ENCODE measurements at regions not wholly inside any gene's neighbourhood (a gene's known extent, or its start where the extent isn't known, plus 50 kb on each side); places are given as distances from the start of the nearest gene placed in this dataset.

DNA sequence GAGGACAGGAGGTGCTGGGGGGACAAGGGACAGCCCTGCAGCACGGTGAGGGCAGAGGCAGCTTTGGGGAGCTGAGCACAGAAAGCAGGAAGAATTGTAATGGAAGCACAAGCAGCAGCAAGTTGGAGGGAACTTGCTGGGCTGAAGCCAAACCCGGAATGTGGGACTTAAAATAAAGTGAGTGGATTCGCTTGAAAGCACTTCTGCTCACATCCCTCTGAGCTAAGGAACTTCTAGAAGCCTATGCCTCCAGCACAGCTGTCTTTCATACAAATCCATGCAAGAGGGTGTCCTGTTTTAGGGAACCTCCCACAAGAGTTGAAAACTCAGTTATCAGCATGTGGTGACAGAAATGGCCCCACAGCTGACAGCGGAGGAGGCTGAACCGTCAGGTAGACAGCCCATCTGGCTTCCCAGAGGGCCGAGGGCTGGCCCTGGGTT lies 71.4 kb upstream of the MLN start:
- Histone ChIP-seq H3K4me3 (ENCODE audit: low read depth, low read length, poor library complexity, severe bottlenecking) (no peak overlapping the region), H2AFZ (ENCODE audit: low read length) (no peak overlapping the region), H3K4me1 (ENCODE audit: insufficient read depth, low read length, severe bottlenecking) (no peaks in the 10 kb centered on the region), H3F3A (ENCODE audit: insufficient read depth, low read length) (no peaks in the 10 kb centered on the region), H3K79me2 (ENCODE audit: insufficient read depth, low read length) (no peaks in the 10 kb centered on the region), H3K9ac (ENCODE audit: low read length) (no peak overlapping the region), H3K9me2 (ENCODE audit: low read depth, low read length) (no peaks in the 10 kb centered on the region), H4K20me1 (ENCODE audit: insufficient read depth, low read length) (no peaks in the 10 kb centered on the region), H3K27me3 (ENCODE audit: insufficient read depth, low read length) (no peaks in the 10 kb centered on the region; the same call in 1 of the 2 replicates), H3K4me2 (ENCODE audit: low read length) (no peak overlapping the region), H3K9me3 (ENCODE audit: low read length) (no peaks in the 10 kb centered on the region), H3K27ac (ENCODE audit: low read depth, low read length, poor library complexity, severe bottlenecking) (no peak overlapping the region), H3K36me3 (ENCODE audit: insufficient read depth, low read length) (no peaks in the 10 kb centered on the region)
- TF ChIP-seq, protein P1, sequence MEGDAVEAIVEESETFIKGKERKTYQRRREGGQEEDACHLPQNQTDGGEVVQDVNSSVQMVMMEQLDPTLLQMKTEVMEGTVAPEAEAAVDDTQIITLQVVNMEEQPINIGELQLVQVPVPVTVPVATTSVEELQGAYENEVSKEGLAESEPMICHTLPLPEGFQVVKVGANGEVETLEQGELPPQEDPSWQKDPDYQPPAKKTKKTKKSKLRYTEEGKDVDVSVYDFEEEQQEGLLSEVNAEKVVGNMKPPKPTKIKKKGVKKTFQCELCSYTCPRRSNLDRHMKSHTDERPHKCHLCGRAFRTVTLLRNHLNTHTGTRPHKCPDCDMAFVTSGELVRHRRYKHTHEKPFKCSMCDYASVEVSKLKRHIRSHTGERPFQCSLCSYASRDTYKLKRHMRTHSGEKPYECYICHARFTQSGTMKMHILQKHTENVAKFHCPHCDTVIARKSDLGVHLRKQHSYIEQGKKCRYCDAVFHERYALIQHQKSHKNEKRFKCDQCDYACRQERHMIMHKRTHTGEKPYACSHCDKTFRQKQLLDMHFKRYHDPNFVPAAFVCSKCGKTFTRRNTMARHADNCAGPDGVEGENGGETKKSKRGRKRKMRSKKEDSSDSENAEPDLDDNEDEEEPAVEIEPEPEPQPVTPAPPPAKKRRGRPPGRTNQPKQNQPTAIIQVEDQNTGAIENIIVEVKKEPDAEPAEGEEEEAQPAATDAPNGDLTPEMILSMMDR (IDR thresholded peaks at IDR 0.05; ENCODE audit: low read length), result no peak
- no peak for TF ChIP-seq EZH2 (IDR thresholded peaks at IDR 0.05; ENCODE audit: borderline replicate concordance, low read length)

DNA sequence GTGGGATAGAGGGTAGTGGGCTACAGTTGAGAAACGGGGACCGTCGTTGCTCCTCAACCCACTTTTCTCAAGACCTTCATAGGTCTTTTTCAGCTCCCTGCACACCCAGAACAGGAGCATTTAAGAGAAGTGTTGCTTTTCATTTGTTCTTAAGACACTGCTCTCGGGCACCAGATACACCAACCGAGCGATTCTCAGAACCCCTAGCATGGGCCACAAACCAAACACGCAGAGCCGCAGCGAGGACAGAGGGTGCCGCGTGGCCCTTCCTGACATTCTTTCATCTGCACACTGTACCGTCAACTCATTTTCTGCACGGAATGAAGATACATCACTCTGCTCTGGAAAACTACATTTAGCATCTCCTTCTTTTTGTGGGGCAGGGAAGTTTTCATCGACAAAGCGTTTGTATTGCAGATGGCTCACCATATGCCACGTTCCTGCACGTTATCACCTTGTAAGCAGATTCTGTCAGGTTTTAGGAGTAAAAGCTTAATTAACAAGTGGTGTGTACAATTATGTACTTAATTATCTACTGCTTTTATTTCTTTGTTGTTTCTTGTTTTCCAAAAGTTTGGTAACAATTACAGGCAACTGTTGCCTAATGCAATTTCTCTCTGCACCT lies 70.4 kb upstream of the MLN start:
- no peak overlapping the region for H3K9ac ChIP-seq (ENCODE audit: low read length)
- no peaks in the 10 kb centered on the region for H3F3A ChIP-seq (ENCODE audit: insufficient read depth, low read length)
- no peaks in the 10 kb centered on the region for H3K79me2 ChIP-seq (ENCODE audit: insufficient read depth, low read length)
- no peak overlapping the region for H3K4me3 ChIP-seq (ENCODE audit: low read depth, low read length, poor library complexity, severe bottlenecking)
- H3K9me2 ChIP-seq (ENCODE audit: low read depth, low read length), result no peaks in the 10 kb centered on the region
- H3K27me3 ChIP-seq (ENCODE audit: insufficient read depth, low read length), result no peaks in the 10 kb centered on the region; the same call in 1 of the 2 replicates
- H3K4me1 ChIP-seq (ENCODE audit: insufficient read depth, low read length, severe bottlenecking), result no peaks in the 10 kb centered on the region
- TF ChIP-seq, protein P1 (IDR thresholded peaks at IDR 0.05; ENCODE audit: low read length), result no peak
- TF ChIP-seq EZH2 (IDR thresholded peaks at IDR 0.05; ENCODE audit: borderline replicate concordance, low read length), result no peak
- H3K9me3 ChIP-seq (ENCODE audit: low read length), result no peaks in the 10 kb centered on the region
- H3K4me2 ChIP-seq (ENCODE audit: low read length), result no peak overlapping the region
- H3K27ac ChIP-seq (ENCODE audit: low read depth, low read length, poor library complexity, severe bottlenecking), result no peak overlapping the region
- H3K36me3 ChIP-seq (ENCODE audit: insufficient read depth, low read length), result no peaks in the 10 kb centered on the region
- no peak overlapping the region for H2AFZ ChIP-seq (ENCODE audit: low read length)
- no peaks in the 10 kb centered on the region for H4K20me1 ChIP-seq (ENCODE audit: insufficient read depth, low read length)

DNA sequence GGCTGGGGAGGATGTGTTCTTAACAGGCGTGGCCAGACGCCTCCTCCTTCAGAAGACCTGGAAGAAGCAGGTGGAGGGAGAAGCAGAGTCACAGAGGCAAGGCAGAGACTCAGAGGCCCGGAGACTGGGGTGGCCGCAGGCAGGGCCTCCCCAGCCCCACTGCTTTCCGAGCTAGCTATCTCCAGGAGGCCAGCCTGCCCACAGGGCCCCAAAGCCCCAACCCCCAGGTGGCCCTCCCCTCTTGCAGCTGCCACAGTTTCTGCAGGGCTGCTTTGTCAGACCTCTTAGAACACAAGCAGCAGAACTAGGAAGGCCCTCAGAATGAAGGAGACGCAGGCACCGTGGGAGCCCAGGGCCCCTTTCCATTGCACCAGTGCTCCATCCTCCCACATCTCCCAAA lies 69.0 kb upstream of the MLN start:
- no peak overlapping the region for H3K4me2 ChIP-seq (ENCODE audit: low read length)
- no peaks in the 10 kb centered on the region for H3F3A ChIP-seq (ENCODE audit: insufficient read depth, low read length)
- H3K27ac ChIP-seq (ENCODE audit: low read depth, low read length, poor library complexity, severe bottlenecking), result no peak overlapping the region
- H3K9ac ChIP-seq (ENCODE audit: low read length), result no peak overlapping the region
- H4K20me1 ChIP-seq (ENCODE audit: insufficient read depth, low read length), result no peaks in the 10 kb centered on the region
- no peak overlapping the region for H2AFZ ChIP-seq (ENCODE audit: low read length)
- TF ChIP-seq, protein P1 (IDR thresholded peaks at IDR 0.05; ENCODE audit: low read length), result no peak
- no peak for TF ChIP-seq EZH2 (IDR thresholded peaks at IDR 0.05; ENCODE audit: borderline replicate concordance, low read length)
- H3K4me1 ChIP-seq (ENCODE audit: insufficient read depth, low read length, severe bottlenecking), result no peaks in the 10 kb centered on the region
- H3K79me2 ChIP-seq (ENCODE audit: insufficient read depth, low read length), result no peaks in the 10 kb centered on the region
- H3K4me3 ChIP-seq (ENCODE audit: low read depth, low read length, poor library complexity, severe bottlenecking), result no peak overlapping the region
- no peaks in the 10 kb centered on the region for H3K9me3 ChIP-seq (ENCODE audit: low read length)
- no peaks in the 10 kb centered on the region for H3K36me3 ChIP-seq (ENCODE audit: insufficient read depth, low read length)
- H3K9me2 ChIP-seq (ENCODE audit: low read depth, low read length), result no peaks in the 10 kb centered on the region
- H3K27me3 ChIP-seq (ENCODE audit: insufficient read depth, low read length), result no peaks in the 10 kb centered on the region; the same call in 1 of the 2 replicates

Measured in OCI-LY1 (cell line).